Cerebellar cortex (tissue), 1 donor: ENCODE measurements at regions not wholly inside any gene's neighbourhood (a gene's known extent, or its start where the extent isn't known, plus 50 kb on each side); places are given as distances from the start of the nearest gene placed in this dataset.
"Not testable (repeated sequence)": the region's sequence is repeated elsewhere in the genome, so short reads cannot be mapped to it uniquely, and the experiment has no call there.

Experiments
- DNase-seq: peaks from one replicate; pipeline ENCODE4 v3.0.0-alpha.2; 2015; ENCODE audit warnings: low spot score

DNA sequence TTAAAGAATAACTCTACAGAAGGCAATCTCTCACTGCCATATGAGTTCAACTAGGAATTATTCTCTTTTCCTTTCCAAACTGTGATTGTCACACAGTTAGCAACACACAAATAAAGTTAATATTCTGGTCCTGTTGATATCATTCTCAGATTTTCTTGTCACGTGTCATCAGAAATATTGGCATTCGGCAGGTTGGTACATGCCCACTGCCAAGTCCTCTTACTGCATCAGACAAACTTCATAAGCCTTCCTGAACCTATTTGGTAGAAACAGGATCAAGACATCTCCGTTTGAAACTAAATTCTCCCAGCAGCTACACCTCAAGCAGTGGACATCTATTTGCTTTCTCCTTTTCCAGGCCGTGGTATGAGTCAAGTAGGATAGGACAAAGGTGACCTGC is 177.9 kb upstream of the SOX2 start:
- no peak for DNase-seq

DNA sequence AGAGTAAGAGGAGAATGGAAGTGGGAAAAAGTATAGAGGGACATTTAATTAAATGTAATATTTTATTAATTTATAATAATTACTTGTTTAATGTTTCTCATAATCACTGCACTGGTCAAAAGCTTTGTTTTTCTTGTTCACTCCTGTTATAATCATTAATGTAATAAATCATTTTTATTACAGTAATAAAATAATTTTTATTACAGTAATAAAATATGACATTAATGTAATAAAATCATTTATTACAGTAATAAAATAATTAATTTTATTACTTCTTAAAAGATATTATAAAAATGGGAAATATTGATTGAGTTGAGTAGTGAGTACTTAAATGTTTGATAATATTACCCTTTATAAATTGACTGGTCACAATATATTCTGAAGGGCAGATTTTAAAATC is 181.1 kb upstream of the SOX2 start:
- DNase-seq = no peak

GRCh38 chr3:181521831-181522230 is 189.9 kb upstream of the SOX2 start:
- DNase-seq = no peak

DNA sequence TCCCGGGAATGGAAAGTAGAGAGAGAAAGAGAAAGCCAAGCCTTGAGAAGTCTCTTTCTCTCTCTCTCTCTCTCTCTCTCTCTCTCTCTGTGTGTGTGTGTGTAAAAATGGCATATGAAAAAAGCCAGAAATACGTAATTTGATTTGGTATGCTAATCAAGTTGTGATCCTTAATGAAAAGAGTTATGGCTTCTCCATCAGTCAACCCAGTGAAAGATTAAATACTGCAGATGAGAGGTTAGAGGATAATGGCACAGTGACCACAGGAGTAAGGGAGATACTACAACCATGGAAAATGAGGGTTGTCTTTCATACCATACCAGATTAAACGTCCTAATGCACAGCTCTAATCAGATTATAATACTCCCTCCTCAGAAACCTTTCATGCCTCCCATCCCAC is 193.5 kb upstream of the SOX2 start:
- DNase-seq = no peak

DNA sequence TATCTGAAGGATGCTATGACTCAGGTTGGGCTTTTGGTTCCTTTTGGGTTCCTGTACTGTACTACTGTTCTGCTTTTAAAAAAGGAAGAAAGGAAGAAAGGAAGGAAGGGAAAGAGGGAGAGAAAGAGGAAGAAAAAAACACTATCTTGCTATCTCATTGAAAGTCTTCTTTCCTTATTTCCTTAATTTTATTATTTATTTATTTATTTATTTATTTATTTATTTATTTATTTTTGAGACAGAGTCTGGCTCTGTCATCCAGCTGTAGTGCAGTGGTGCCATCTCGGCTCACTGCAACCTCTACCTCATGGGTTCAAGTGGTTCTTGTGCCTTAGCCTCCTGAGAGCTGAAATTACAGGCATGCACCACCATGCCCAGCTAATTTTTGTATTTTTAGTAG is 198.9 kb upstream of the SOX2 start:
- no peak for DNase-seq

DNA sequence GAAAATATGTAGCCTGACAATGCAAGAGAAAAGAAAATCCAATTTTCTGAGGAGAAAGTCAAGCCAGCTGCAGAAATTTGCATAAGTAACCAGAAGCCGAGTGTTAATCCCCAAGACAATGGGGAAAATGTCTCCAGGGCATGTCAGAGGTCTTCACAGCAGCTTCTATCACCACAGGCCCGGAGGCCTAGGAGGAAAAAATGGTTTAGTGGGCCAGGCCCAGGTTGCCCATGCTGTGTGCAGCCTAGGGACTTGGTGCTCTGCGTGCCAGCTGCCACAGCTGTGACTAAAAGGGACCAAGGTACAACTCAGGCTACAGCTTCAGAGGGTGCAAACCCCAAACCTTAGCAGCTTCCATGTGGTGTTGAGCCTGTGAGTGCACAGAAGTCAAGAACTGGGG is 201.2 kb upstream of the SOX2 start:
- no peak for DNase-seq

GRCh38 chr3:181497358-181497757 is 214.4 kb upstream of the SOX2 start:
- DNase-seq = no peak

GRCh38 chr3:181493423-181493822 is 218.3 kb upstream of the SOX2 start:
- no peak for DNase-seq

- DNase-seq = no peak
Observed at GRCh38 chr3:181488536-181488935, 223.2 kb upstream of the SOX2 start.

DNA sequence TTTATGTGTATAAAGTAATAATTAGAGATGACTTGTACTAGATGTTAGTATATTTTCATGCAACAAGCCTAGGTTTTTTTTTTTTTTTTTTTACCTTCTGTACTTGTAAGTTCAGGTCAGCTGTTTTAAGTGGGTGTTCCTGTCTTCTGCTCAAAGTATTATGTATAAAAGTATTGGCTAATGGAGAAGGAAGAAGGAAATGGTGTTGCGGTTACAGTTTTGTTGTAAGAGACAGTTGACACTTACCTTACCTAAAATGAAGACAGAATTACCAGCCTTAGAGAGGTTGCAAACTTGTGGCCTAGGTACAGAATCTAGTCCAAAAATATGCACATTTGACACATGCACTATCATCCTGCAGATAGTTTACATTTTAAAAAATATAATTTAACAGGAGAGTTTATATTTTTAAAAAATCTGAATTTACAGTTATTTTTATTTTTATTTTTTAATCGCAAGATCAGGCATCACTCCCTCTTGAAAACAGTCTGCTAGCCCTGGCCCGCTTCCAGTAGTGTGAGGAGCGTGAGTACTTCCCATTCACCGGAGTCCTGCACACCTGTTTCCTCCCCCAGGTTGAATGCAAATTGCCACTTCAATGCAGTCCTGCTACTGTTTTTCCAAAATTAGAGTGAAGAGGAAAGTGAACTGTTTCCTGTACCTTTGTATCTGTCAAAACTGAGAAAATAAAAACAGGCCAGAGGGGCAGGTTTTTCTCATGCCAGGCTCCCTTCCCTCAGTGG is 224.3 kb upstream of the SOX2 start:
- DNase-seq = no peak

- no peak for DNase-seq
Observed at GRCh38 chr3:181486141-181486885, 225.4 kb upstream of the SOX2 start.

DNA sequence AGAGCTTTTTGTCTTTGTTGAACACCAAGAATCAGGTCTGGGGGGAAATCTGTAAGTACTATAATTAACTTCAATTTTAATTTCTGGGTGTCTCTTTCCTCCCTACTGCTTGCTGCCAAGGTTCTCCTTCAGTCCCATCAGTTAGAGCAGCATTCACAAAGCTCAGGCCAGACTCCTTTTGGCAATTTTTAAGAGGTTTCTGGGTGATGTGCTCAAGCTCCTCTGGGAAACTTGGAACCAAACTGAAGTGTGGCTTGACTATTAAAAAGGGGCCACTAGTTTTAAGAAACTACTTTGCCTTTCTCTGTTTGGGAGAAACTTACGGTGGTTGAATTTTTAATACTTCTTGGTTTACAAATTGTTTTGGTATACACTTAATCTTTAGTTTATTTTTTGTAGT is 227.7 kb upstream of the SOX2 start:
- peak; percentile 11 for DNase-seq

DNA sequence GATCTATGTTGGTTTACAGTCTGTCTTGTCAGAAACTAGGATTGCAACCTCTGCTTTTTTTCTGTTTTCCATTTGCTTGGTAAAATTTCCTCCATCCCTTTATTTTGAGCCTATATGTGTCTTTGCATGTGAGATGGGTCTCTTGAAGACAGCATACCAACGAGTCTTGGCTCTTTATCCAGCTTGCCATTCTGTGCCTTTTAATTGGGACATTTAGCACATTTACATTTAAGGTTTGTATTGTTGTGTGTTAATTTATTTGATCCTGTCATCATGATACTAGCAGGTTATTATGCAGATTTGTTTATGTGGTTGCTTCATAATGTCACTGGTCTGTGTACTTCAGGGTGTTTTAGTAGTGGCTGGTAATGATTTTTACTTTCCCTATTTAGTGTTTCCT is 236.6 kb upstream of the SOX2 start:
- DNase-seq = not testable (repeated sequence)

GRCh38 chr3:181470349-181470748 is 241.4 kb upstream of the SOX2 start:
- DNase-seq = no peak

DNA sequence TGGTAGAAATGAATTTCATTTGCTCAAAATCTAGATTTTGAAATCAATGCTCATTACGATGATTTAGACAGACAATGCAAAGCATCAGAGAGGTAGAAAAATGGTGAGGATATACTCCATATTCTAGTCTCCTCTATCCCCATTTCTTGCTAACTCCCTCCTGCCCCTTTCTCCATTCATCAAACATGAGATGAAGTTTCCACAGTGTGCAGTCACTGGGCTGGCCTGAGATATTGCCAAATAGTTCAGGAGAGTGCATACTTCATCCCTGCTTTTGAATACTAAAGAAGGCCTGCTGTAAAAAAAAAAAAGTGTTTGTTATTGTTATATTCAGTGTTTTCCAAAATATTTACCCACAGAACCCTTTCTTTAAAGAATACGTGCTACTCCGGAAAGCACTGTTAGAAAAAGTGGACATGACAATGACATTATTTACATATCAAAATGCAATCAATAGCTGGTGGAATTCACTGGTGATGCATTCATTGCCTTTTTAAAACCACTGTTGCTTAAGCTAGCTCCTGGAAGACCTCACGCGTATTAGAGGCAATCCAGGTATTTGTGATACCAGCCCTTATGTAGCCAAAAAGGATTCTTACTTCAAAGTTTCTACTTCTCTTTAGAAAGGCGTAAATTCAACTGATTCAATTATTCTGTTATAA is 247.6 kb upstream of the SOX2 start:
- no peak for DNase-seq

DNA sequence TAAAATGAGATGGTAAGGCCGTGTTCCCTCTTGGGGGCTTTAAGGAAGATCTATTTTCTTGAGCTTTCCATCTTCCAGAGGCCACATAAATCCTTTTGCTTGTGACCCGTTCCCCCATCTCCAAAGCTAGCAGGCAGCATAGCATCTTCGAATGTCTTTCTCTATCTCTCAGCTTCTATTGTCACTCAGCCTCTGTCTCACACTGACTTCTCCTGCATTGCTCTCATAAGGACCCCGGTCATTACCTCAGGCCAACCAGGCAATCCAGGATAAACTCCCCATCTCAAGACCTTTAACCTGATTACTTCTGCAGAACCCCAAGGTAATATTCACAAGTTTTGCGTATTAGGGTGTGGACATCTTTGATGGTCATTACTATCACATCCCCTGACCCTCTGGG is 250.3 kb upstream of the SOX2 start:
- no peak for DNase-seq

- no peak for DNase-seq
Observed at GRCh38 chr3:181459516-181459915, 252.2 kb upstream of the SOX2 start.

GRCh38 chr3:181458857-181459256 is 252.9 kb upstream of the SOX2 start:
- DNase-seq = peak; percentile 13

DNA sequence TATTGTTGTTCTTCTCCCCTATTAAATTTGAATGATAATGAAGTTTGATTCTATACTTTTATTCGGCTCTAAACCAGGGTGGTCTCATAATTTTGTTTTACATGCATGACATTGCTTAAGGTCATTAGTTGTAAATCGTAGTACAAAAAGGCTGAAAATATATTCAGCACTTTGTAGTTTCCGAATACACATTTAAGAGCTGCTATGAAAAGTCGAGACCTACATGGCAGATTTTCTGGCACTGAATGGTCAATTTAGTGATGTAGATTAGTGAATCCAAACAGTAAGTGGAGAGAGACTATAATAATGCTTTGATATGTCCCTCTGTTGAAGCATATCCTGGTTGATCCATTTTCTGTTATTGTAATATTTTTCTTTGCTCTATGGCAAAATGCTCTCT is 254.0 kb upstream of the SOX2 start:
- DNase-seq = no peak

DNA sequence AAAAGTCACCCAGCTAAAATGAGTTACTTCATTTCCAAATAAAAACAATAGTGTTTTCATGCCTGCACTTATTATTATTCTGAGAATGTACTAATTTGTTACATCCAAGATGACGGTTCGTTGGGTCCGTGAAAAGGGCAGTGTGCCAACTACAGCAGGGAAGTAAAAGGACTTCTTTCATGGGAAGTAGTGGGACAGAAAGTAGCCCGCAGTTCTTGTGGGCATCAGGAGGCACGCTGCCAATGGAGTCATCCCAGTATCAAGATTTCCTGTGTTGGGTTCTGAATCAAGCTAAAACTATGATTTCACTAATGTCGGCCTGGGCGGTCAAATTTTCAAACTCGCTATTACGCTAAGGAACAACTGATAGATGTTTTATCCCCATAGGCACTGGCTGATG is 254.5 kb upstream of the SOX2 start:
- DNase-seq = peak; percentile 42

DNA sequence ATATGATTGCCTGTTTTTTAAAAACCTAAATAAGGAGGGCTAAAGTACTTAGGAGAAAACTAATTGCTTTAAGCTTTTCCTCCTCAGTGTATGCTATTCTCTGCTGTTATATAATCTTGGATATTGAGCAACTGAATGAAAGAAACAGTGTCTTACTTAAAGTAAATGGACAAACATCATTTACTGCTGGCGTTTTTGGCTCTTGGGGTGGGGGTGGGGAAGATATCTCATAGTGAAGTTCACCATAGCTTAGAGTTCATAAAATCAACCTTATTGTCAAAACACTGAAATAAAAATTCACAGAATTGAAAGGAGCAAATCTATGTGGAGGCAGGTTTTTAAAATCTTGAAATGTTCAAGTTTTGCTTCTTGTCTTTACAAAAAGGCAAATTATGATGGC is 256.4 kb upstream of the SOX2 start:
- DNase-seq = no peak

DNA sequence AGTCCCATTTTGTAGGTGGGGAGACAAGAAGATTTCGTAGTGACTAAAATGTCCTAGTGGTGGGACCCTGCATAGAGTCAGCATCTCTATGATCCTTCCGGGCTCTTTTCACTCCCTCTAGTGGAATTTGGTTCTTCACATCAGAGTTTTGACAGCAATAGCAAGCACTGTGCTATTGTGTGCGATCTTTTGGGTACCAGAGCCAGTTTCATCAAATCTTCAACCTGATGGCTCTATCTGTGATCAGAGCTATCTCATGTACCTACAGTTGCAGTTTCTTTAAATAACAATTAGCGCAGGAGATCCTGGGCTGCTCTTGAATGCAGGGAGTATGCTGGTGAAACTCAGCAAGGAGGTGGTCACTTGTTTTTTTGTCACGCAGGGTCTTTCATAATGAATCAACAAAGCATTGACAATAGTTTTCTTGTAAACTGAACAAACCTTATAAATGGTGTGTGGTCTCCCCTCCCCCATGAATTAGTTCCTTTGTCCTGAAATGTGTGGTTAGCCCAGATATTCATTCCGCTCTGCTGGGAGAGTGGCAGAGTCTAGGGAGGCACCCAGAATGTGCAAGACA is 257.2 kb upstream of the SOX2 start:
- DNase-seq = no peak

- no peak for DNase-seq
Observed at GRCh38 chr3:181446741-181447140, 265.0 kb upstream of the SOX2 start.
